Muscle layer of duodenum (tissue), 2 donors: ENCODE measurements at regions not wholly inside any gene's neighbourhood (a gene's known extent, or its start where the extent isn't known, plus 50 kb on each side); places are given as distances from the start of the nearest gene placed in this dataset.

Experiments
- H3K27ac ChIP-seq: one replicate; pipeline ENCODE4 v1.7.0; 2013; ENCODE audit warnings: mild to moderate bottlenecking, low read length
- H3K27me3 ChIP-seq: one replicate; pipeline ENCODE4 v1.7.0; 2013; ENCODE audit warnings: low read depth, mild to moderate bottlenecking, control low read depth, low read length
- H3K36me3 ChIP-seq, 2 donors: one replicate each; pipeline ENCODE4 v1.7.0; 2013; ENCODE audit warnings: low read length in 2 of 2, control low read depth in 1 of 2, mild to moderate bottlenecking in 1 of 2; ENCODE audit not compliant: insufficient read depth in 2 of 2, control insufficient read depth in 1 of 2
- H3K4me1 ChIP-seq, 2 donors: one replicate each; pipeline ENCODE4 v1.7.0; 2013; ENCODE audit warnings: low read length in 2 of 2, mild to moderate bottlenecking in 2 of 2, control low read depth in 1 of 2, moderate library complexity in 1 of 2; ENCODE audit not compliant: insufficient read depth in 2 of 2, control insufficient read depth in 1 of 2
- H3K4me3 ChIP-seq, 2 donors: one replicate each; pipeline ENCODE4 v1.7.0; 2013; ENCODE audit warnings: low read length in 2 of 2, low read depth in 1 of 2, mild to moderate bottlenecking in 1 of 2
- H3K9me3 ChIP-seq, 2 donors: one replicate each; pipeline ENCODE4 v1.7.0; 2013; ENCODE audit warnings: low read length in 2 of 2, control low read depth in 1 of 2, mild to moderate bottlenecking in 1 of 2; ENCODE audit not compliant: control insufficient read depth in 1 of 2
- donor health status: healthy.

DNA sequence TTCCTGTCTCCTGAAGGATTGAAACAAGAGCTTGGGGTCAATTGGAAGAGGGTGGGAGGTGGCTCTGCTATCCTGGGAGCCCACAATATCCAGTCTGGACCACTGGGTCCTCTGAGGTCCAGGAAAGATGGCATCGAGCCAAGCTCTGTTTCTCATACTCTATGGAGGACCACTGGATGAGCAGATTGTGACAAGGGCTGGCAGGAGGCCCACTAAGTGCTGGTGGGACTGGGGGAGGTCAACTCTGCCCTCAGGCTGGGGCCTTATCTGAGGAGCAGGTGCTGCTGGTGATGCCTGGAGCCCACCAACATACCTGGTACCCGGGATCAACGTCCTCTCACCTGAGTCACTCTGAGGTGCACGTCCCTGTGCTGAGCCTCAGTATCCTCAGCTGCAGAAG, 142.4 kb downstream of the NDUFA10 start:
- Histone ChIP-seq H3K9me3 (peaks cover 13 to 18% of the 10 kb centered on the region in 2 donors), H3K4me1 (peaks cover 0 to 11% of the 10 kb centered on the region in 2 donors), H3K4me3 (no peak overlapping the region), H3K27me3 (no peaks in the 10 kb centered on the region), H3K36me3 (no peaks in the 10 kb centered on the region), H3K27ac (no peak overlapping the region)

DNA sequence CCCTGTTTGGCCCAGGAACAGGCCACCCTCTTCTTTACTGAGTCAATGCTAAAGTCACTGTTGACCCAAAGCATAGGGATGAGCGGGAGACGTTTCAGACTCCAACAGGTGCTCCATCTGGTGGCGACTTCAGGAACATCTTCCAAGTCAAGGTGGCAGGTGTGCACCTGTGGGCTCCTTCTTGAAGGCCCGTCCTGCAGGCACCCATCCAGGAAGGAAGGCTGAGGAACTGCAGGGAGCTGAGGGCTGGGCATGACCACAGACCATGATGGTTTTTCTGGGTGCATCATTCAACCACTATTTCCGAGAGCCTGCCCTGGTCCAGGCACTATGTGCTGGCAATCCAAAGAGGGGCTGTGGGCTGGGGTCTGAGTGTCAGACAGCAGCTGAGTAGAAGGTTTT, 142.8 kb downstream of the NDUFA10 start:
- Histone ChIP-seq H3K36me3 (no peaks in the 10 kb centered on the region), H3K4me1 (peaks cover 0 to 11% of the 10 kb centered on the region in 2 donors), H3K4me3 (no peak overlapping the region), H3K27ac (no peak overlapping the region), H3K9me3 (peaks cover 13 to 18% of the 10 kb centered on the region in 2 donors), H3K27me3 (no peaks in the 10 kb centered on the region)

DNA sequence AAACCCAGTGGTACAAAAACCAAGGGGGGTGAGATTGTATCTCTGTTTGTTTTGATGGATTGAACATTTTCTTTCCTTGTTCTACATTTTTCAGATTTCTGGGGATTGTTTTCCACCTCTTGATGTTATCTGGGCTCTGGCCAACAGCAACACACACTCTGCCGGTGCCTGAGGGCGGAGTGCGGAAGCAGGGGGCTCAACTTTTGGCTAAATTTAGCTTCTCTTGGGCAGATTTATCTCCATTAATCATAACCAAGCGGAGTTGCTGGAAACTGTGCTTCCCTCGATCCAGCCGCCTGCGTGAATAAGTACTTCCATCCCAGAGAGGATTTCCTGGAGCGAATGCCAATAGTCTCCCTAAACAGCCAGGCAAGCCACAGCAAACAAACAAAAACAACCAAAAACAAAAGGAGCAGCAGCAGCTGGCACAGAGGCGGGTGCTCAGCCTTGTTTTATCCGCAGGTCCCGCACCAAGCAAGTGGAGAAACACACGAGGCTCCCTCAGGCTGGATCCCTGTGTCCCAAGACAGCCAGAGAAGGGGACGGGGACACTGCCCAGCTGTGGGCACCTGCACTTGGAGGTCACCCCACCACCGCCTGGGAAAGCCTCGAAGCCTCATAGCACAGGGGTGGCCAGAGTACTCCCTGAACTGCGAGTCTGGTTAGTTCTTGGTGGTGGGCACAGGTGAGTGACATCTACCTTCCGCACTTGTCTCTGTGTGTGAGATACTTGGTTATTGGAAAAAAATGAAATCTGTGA, 143.4 kb downstream of the NDUFA10 start:
- H3K27ac ChIP-seq, result no peak overlapping the region
- no peaks in the 10 kb centered on the region for H3K36me3 ChIP-seq
- H3K27me3 ChIP-seq, result no peaks in the 10 kb centered on the region
- H3K9me3 ChIP-seq, result peaks cover 13 to 18% of the 10 kb centered on the region in 2 donors
- H3K4me3 ChIP-seq, result no peak overlapping the region
- H3K4me1 ChIP-seq, result peaks cover 0 to 11% of the 10 kb centered on the region in 2 donors

DNA sequence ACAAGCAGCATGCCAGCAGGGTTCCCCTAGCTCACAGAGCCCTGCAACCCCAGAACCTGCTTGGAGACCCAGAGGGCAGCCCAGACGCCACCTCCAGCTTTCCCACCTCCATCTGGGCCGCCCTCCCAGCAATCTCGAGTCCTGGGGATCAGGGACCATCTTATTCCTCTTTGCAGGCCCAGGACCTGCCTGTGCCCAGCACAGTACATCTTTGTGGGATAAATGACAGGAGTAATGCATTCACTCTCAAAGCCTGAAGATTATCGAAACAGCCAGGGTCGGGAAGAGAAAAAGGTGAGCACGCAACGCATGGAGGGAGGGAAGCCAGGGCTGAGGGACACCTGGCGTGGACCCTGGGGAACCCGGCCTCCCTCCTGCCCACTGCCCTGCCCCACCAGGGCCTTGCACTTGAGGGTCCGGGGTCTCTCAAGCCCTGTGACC, 144.1 kb downstream of the NDUFA10 start:
- Histone ChIP-seq H3K27me3 (no peaks in the 10 kb centered on the region), H3K27ac (no peak overlapping the region), H3K36me3 (no peaks in the 10 kb centered on the region), H3K9me3 (peaks cover 10 to 18% of the 10 kb centered on the region in 2 donors), H3K4me1 (peaks cover 0 to 11% of the 10 kb centered on the region in 2 donors), H3K4me3 (no peak overlapping the region)

DNA sequence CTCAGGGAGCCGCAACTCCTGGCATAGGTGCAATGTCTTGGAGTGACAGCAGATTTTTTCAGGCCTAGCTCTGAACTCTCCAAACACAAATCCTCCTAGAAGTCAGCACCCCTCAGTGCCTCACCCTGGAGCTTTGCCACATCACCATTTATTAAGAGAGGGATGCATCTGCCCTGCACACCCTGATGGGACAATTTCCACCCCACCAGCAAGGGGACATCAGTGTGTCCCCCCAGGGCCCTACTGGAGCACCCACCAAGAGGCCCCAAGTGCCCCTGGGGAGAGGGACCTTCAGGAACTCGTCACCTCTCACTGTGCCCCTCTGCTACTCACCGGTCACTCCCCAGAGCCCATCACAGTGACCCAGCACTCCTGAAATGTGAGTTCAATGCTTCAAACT, 144.7 kb downstream of the NDUFA10 start:
- Histone ChIP-seq H3K27ac (no peak overlapping the region), H3K4me1 (peaks cover 0 to 11% of the 10 kb centered on the region in 2 donors), H3K27me3 (no peaks in the 10 kb centered on the region), H3K4me3 (no peak overlapping the region), H3K36me3 (no peaks in the 10 kb centered on the region), H3K9me3 (peaks cover 10 to 17% of the 10 kb centered on the region in 2 donors)

DNA sequence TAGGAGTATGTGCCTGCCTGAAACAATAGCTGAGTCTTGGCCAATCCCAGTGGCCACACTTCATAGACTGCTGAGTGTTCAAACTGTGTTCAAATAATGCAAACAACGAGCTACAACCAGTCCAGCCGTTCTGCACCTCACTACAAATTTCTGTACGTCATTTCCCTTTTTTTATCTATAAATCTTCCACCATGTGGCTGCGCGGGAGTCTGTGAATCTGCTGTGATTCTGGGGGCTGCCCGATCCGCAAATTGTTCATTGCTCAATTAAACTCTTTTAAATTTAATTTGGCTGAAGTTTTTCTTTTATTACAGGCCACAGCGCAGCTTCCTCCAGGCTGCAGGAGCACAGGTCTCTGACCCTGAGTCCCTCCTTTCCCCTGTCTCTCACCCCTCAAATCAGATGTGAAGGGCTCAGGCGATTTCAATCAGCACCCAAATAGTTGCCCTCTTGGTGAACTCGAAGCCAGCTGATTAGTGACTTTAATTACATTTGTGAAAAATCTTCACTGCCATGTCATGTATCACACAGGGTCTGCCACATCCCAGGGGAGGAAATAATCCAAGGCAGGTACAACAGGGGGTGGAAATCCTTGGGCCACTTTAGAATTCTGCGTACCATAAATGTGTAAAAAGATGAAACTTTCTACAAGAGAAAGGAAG, 145.6 kb downstream of the NDUFA10 start:
- H3K27me3 ChIP-seq, result no peaks in the 10 kb centered on the region
- H3K9me3 ChIP-seq, result peaks cover 6 to 9% of the 10 kb centered on the region in 2 donors
- H3K36me3 ChIP-seq, result no peaks in the 10 kb centered on the region
- peaks cover 0 to 11% of the 10 kb centered on the region in 2 donors for H3K4me1 ChIP-seq
- H3K27ac ChIP-seq, result no peak overlapping the region
- no peak overlapping the region for H3K4me3 ChIP-seq

DNA sequence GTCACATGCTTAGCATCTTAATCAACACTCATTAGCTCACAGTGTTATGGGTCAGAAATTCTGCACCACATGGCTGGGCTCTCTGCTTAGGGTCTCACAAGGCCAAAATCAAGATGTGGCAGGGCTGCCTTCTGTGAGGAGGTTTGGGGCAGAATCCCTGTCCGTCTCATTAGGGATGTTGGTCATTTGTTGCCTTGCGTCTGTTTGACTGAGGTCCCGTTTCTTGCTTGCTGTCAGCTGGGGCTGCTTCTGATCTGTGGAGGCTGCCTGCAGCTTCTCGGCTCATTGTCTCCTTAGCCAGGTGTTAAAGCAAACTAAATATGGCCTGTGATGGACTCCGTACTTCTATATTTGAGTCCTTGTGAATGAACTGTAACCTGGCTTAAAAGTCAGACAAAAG, 146.5 kb downstream of the NDUFA10 start:
- H3K9me3 ChIP-seq, result peaks cover 0 to under 1% of the 10 kb centered on the region in 2 donors
- H3K36me3 ChIP-seq, result no peaks in the 10 kb centered on the region
- H3K27ac ChIP-seq, result no peak overlapping the region
- H3K4me3 ChIP-seq, result no peak overlapping the region
- H3K27me3 ChIP-seq, result no peaks in the 10 kb centered on the region
- peaks cover 0 to 11% of the 10 kb centered on the region in 2 donors for H3K4me1 ChIP-seq

DNA sequence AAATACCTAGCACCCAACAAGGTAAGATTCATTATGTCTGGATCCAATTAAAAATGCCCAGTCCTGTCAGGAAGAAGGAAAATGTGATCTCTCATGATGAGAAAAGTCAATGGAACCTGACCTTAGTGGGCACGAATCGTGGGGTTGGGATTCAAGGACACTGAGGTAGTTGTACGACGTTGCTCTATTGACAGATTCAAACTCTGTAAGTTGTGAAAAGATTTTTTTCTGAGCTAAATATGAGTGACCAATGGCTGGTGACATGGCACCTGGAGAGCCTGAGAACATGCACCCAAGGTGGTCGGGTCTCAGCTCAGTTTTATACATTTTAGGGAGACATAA, 148.2 kb downstream of the NDUFA10 start:
- H3K4me1 ChIP-seq, result peaks cover 0 to 7% of the 10 kb centered on the region in 2 donors
- H3K4me3 ChIP-seq, result no peak overlapping the region
- H3K36me3 ChIP-seq, result no peaks in the 10 kb centered on the region
- no peaks in the 10 kb centered on the region for H3K27me3 ChIP-seq
- H3K9me3 ChIP-seq, result no peaks in the 10 kb centered on the region
- H3K27ac ChIP-seq, result no peak overlapping the region

DNA sequence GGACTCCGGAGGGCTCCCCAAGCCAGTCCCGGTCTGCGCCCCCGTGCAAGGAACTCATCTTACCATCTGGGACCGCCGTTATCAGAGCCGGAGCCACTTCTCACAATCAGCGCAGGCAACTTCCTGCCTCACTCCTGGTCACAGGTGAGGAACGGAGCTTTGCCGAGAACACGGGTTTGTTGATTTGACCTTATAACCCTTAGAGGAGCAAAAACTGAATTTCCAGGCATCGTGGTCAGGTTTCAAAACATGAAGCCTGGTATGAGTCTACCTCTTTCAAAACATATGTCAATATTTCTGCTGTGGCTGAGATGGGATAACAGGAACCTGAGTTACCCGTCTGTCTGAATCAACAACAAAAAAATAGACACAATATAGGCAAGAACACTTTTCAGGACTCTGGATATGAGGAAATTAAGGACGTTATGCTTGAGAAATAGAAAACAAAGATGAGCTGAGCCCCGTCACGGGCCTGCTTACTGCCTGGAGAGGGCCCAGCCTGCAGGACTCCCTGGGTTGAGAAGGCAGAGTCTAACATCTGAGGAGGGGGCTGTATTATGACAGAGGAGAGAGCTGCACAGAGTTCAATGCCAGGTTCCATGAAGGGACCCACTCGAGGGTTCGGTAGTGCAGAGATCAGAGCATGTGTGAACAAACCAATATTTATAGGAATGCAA, 148.7 kb downstream of the NDUFA10 start:
- no peaks in the 10 kb centered on the region for H3K9me3 ChIP-seq
- H3K36me3 ChIP-seq, result no peaks in the 10 kb centered on the region
- H3K4me1 ChIP-seq, result peaks cover 0 to 3% of the 10 kb centered on the region in 2 donors
- H3K4me3 ChIP-seq, result no peak overlapping the region
- no peaks in the 10 kb centered on the region for H3K27me3 ChIP-seq
- no peak overlapping the region for H3K27ac ChIP-seq

DNA sequence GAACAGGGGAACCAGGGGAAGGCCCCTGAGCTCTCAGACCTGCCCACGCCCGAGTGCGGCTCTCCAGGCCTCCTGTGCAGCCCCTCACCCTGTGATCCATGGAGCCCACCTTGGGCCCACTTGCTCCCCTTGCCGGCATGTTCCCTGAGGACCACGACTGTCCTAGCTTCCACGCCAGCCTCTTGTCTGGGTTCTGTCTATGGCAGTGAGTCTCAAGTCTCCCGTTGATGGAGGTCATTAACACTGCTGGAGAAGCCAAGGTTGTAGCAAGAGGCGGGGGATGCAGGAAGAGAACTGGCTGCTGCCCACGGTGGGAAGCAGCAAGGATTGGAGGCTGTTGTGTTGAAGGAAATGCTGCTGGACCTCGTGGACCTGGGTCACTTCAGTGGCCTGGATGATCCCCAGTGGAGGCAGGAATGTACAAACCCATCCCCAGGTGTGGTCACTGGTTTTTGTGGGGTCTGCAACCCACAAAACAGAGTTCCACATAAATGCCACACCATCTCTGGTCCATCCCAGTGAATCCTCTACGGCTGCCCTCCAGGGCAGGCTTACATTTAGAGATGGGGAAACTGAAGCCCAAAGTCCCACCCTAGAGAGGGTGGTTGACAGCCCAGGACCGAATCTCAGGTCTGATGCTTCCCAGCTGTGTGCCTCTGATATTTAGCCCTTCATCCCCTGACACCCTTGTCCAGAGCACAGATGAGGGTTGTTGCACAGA, 150.3 kb downstream of the NDUFA10 start:
- no peaks in the 10 kb centered on the region for H3K9me3 ChIP-seq
- H3K27ac ChIP-seq, result no peak overlapping the region
- H3K27me3 ChIP-seq, result no peaks in the 10 kb centered on the region

More for the DNA sequence above, 150.3 kb downstream of the NDUFA10 start:
- no peaks in the 10 kb centered on the region for H3K36me3 ChIP-seq
- H3K4me1 ChIP-seq, result no peaks in the 10 kb centered on the region
- H3K4me3 ChIP-seq, result no peak overlapping the region
